Activated CD8-positive, alpha-beta T cell treated with anti-CD3 and anti-CD28 coated beads for 36 hours (primary cell): ENCODE measurements at regions not wholly inside any gene's neighbourhood (a gene's known extent, or its start where the extent isn't known, plus 50 kb on each side); places are given as distances from the start of the nearest gene placed in this dataset.

ENCODE experiments used
- ATAC-seq: fragments of 200-7000 bp; cut with Tn5 transposase; one replicate; pipeline ENCODE4 v1.10.0; 2021; ENCODE audit warnings: mild to moderate bottlenecking, moderate library complexity
- CTCF ChIA-PET: fragments of 350-600 bp; sonication (Branson Sonifier 250); formaldehyde crosslinking; loops from one replicate; lab custom pipeline; 2021; ENCODE audit warnings: antibody characterized with exemption; lab: Charles Lee
- POLR2A ChIA-PET: fragments of 350-600 bp; sonication (Branson Sonifier 250); formaldehyde crosslinking; loops from one replicate; lab custom pipeline; 2021; ENCODE audit warnings: antibody characterized with exemption; lab: Charles Lee
- DNase-seq: peaks from one replicate; pipeline ENCODE4 v3.0.0-alpha.2; 2020
- H3K27ac Mint-ChIP-seq: one replicate; pipeline ENCODE4 v1.8.0; 2021; ENCODE audit warnings: mild to moderate bottlenecking, mixed read lengths
- H3K27me3 Mint-ChIP-seq: one replicate; pipeline ENCODE4 v1.8.0; 2021; ENCODE audit warnings: mixed read lengths
- H3K36me3 Mint-ChIP-seq: one replicate; pipeline ENCODE4 v1.8.0; 2021; ENCODE audit warnings: low read depth, mixed read lengths
- H3K4me1 Mint-ChIP-seq: one replicate; pipeline ENCODE4 v1.8.0; 2021; ENCODE audit warnings: low read depth, mixed read lengths
- H3K4me3 Mint-ChIP-seq: one replicate; pipeline ENCODE4 v1.8.0; 2021; ENCODE audit warnings: mild to moderate bottlenecking, moderate library complexity, mixed read lengths
- H3K9me3 Mint-ChIP-seq: one replicate; pipeline ENCODE4 v1.8.0; 2021; ENCODE audit warnings: mixed read lengths
- CTCF ChIP-seq: fragments of 200-600 bp; IDR thresholded peaks from one replicate; pipeline ENCODE4 v1.8.0; 2022; ENCODE audit warnings: antibody characterized with exemption, mild to moderate bottlenecking
- intact Hi-C: fragments of 100-400 bp; cut with micrococcal nuclease; formaldehyde crosslinking; loops from one replicate; pipeline ENCODE4 v1.10.0; 2022

- no peak for DNase-seq
- no peak overlapping the region for H3K27ac Mint-ChIP-seq
- H3K4me1 Mint-ChIP-seq = no peaks in the 10 kb centered on the region
- CTCF ChIA-PET = no interaction called here
- TF ChIP-seq CTCF = no peak
- intact Hi-C loops = no loop called here
- ATAC-seq = no peak
- POLR2A ChIA-PET = no interaction called here
- H3K4me3 Mint-ChIP-seq = no peak overlapping the region
- no peaks in the 10 kb centered on the region for H3K27me3 Mint-ChIP-seq
- peaks cover 4% of the 10 kb centered on the region for H3K9me3 Mint-ChIP-seq
- no peaks in the 10 kb centered on the region for H3K36me3 Mint-ChIP-seq
Observed at GRCh38 chr18:73087282-73087977, 219.6 kb upstream of the NETO1 start.

- no peaks in the 10 kb centered on the region for H3K36me3 Mint-ChIP-seq
- DNase-seq (no peak), ATAC-seq (no peak)
- POLR2A ChIA-PET = no interaction called here
- H3K9me3 Mint-ChIP-seq = peaks cover 5% of the 10 kb centered on the region
- intact Hi-C loops = no loop called here
- no peak for TF ChIP-seq CTCF
- H3K27ac Mint-ChIP-seq = no peak overlapping the region
- no peaks in the 10 kb centered on the region for H3K27me3 Mint-ChIP-seq
- CTCF ChIA-PET = no interaction called here
- no peak overlapping the region for H3K4me3 Mint-ChIP-seq
- H3K4me1 Mint-ChIP-seq = no peaks in the 10 kb centered on the region
Observed at GRCh38 chr18:73079920-73080319, 212.1 kb upstream of the NETO1 start.

- ATAC-seq = no peak
Observed at GRCh38 chr18:73060666-73061288, 193.0 kb upstream of the NETO1 start.

GRCh38 chr18:73059280-73059679 lies 191.5 kb upstream of the NETO1 start:
- ATAC-seq (no peak), DNase-seq (no peak)
- Mint-ChIP-seq H3K9me3 (peaks cover 2% of the 10 kb centered on the region), H3K4me3 (no peak overlapping the region), H3K27ac (no peak overlapping the region), H3K36me3 (no peaks in the 10 kb centered on the region), H3K27me3 (no peaks in the 10 kb centered on the region), H3K4me1 (no peaks in the 10 kb centered on the region)
- CTCF ChIA-PET = no interaction called here
- no peak for TF ChIP-seq CTCF
- POLR2A ChIA-PET = no interaction called here
- intact Hi-C loops = no loop called here

More at GRCh38 chr18:73060666-73061288, 193.0 kb upstream of the NETO1 start:
- ChIA-PET POLR2A (no interaction called here), CTCF (no interaction called here)
- intact Hi-C loops = no loop called here
- H3K4me1 Mint-ChIP-seq = no peaks in the 10 kb centered on the region
- DNase-seq = no peak
- peaks cover 2% of the 10 kb centered on the region for H3K9me3 Mint-ChIP-seq
- H3K36me3 Mint-ChIP-seq = no peaks in the 10 kb centered on the region
- no peak overlapping the region for H3K27ac Mint-ChIP-seq
- no peak for TF ChIP-seq CTCF
- no peak overlapping the region for H3K4me3 Mint-ChIP-seq
- H3K27me3 Mint-ChIP-seq = no peaks in the 10 kb centered on the region

- H3K36me3 Mint-ChIP-seq = no peaks in the 10 kb centered on the region
- no peak for TF ChIP-seq CTCF
Observed at GRCh38 chr18:73047688-73048087, 179.9 kb upstream of the NETO1 start.

More at GRCh38 chr18:73047688-73048087, 179.9 kb upstream of the NETO1 start:
- peaks cover 9% of the 10 kb centered on the region for H3K9me3 Mint-ChIP-seq
- ATAC-seq (no peak), DNase-seq (no peak)
- H3K4me3 Mint-ChIP-seq = no peak overlapping the region
- no peaks in the 10 kb centered on the region for H3K4me1 Mint-ChIP-seq
- intact Hi-C loops = no loop called here
- CTCF ChIA-PET = no interaction called here
- POLR2A ChIA-PET = no interaction called here
- H3K27me3 Mint-ChIP-seq = no peaks in the 10 kb centered on the region
- H3K27ac Mint-ChIP-seq = no peak overlapping the region
